ENCODE measurements at regions not wholly inside any gene's neighbourhood (a gene's known extent, or its start where the extent isn't known, plus 50 kb on each side); places are given as distances from the start of the nearest gene placed in this dataset.
A peak's percentile ranks its signal among the peaks of the same experiment; 100 is the strongest.

GRCh38 chr4:179130122-179130714, 1688.0 kb upstream of the AGA start:
- H3K4me3 ChIP-seq (ENCODE audit: low read depth, low read length), result no peak overlapping the region
- no peak for DNase-seq (ENCODE audit: low read depth)
- no peak for TF ChIP-seq CTCF (IDR thresholded peaks at IDR 0.05; ENCODE audit: control insufficient read depth, extremely low read depth, insufficient read depth)

- H3K4me3 ChIP-seq (ENCODE audit: low read depth, low read length), result no peak overlapping the region
- TF ChIP-seq CTCF (IDR thresholded peaks at IDR 0.05; ENCODE audit: control insufficient read depth, extremely low read depth, insufficient read depth), result no peak
- DNase-seq (ENCODE audit: low read depth), result no peak
Measured at GRCh38 chr4:179145746-179146525, 1703.7 kb upstream of the AGA start.

- DNase-seq (ENCODE audit: low read depth), result no peak
- no peak overlapping the region for H3K4me3 ChIP-seq (ENCODE audit: low read depth, low read length)
- no peak for TF ChIP-seq CTCF (IDR thresholded peaks at IDR 0.05; ENCODE audit: control insufficient read depth, extremely low read depth, insufficient read depth)
Measured at GRCh38 chr4:179151770-179152169, 1709.5 kb upstream of the AGA start.

GRCh38 chr4:179163147-179163546, 1720.9 kb upstream of the AGA start:
- no peak for TF ChIP-seq CTCF (IDR thresholded peaks at IDR 0.05; ENCODE audit: control insufficient read depth, extremely low read depth, insufficient read depth)
- DNase-seq (ENCODE audit: low read depth), result no peak
- no peak overlapping the region for H3K4me3 ChIP-seq (ENCODE audit: low read depth, low read length)

- TF ChIP-seq CTCF (IDR thresholded peaks at IDR 0.05; ENCODE audit: control insufficient read depth, extremely low read depth, insufficient read depth), result no peak
- no peak overlapping the region for H3K4me3 ChIP-seq (ENCODE audit: low read depth, low read length)
Measured at GRCh38 chr4:179164267-179164999, 1722.2 kb upstream of the AGA start.

GRCh38 chr4:179165000-179165738, 1722.9 kb upstream of the AGA start:
- no peak overlapping the region for H3K4me3 ChIP-seq (ENCODE audit: low read depth, low read length)
- TF ChIP-seq CTCF (IDR thresholded peaks at IDR 0.05; ENCODE audit: control insufficient read depth, extremely low read depth, insufficient read depth), result no peak
- peak; percentile 11 for DNase-seq (ENCODE audit: low read depth)

More at GRCh38 chr4:179164267-179164999, 1722.2 kb upstream of the AGA start:
- DNase-seq (ENCODE audit: low read depth), result no peak

Measured in LNCaP clone FGC (cell line).